Mesothelial cell of epicardium (in vitro differentiated cells): ENCODE measurements at regions not wholly inside any gene's neighbourhood (a gene's known extent, or its start where the extent isn't known, plus 50 kb on each side); places are given as distances from the start of the nearest gene placed in this dataset.

Source experiments
- DNase-seq, 2 experiments: peaks; one replicate each; pipeline ENCODE4 v3.0.0; 2021; ENCODE audit warnings: low spot score in 2 of 2; ENCODE audit not compliant: unreplicated experiment in 2 of 2
- H3K27ac Mint-ChIP-seq: 2 replicates; pipeline ENCODE4 v1.8.0; 2021; ENCODE audit warnings: mixed read lengths
- H3K27me3 Mint-ChIP-seq: 2 replicates; pipeline ENCODE4 v1.8.0; 2021; ENCODE audit warnings: low read depth, mixed read lengths
- H3K36me3 Mint-ChIP-seq: 2 replicates; pipeline ENCODE4 v1.8.0; 2021; ENCODE audit warnings: mixed read lengths
- H3K4me1 Mint-ChIP-seq: 2 replicates; pipeline ENCODE4 v1.8.0; 2021; ENCODE audit warnings: mixed read lengths
- H3K4me3 Mint-ChIP-seq: 2 replicates; pipeline ENCODE4 v1.8.0; 2021; ENCODE audit warnings: mild to moderate bottlenecking, moderate library complexity, mixed read lengths
- H3K9me3 Mint-ChIP-seq: 2 replicates; pipeline ENCODE4 v1.8.0; 2021; ENCODE audit warnings: mixed read lengths
- CTCF ChIP-seq: fragments of 200-600 bp; sonication (generic); IDR thresholded peaks from one replicate; pipeline ENCODE4 v1.5.0; 2021; ENCODE audit warnings: antibody characterized with exemption; ENCODE audit not compliant: unreplicated experiment

- TF ChIP-seq CTCF: no peak
- DNase-seq: no peak
- H3K36me3 Mint-ChIP-seq: no peaks in the 10 kb centered on the region
- H3K4me3 Mint-ChIP-seq: no peak overlapping the region
- H3K9me3 Mint-ChIP-seq: no peaks in the 10 kb centered on the region
- H3K27me3 Mint-ChIP-seq: no peaks in the 10 kb centered on the region
- no peaks in the 10 kb centered on the region for H3K4me1 Mint-ChIP-seq
- no peak overlapping the region for H3K27ac Mint-ChIP-seq
Measured at GRCh38 chr7:118502235-118502634, 277.7 kb downstream of the ANKRD7 start.

- Mint-ChIP-seq H3K36me3 (no peaks in the 10 kb centered on the region), H3K27me3 (no peaks in the 10 kb centered on the region), H3K4me3 (no peak overlapping the region), H3K27ac (no peak overlapping the region), H3K4me1 (no peaks in the 10 kb centered on the region), H3K9me3 (no peaks in the 10 kb centered on the region)
- DNase-seq: no peak
- no peak for TF ChIP-seq CTCF
Measured at GRCh38 chr7:118511146-118511545, 286.6 kb downstream of the ANKRD7 start.

- Mint-ChIP-seq H3K9me3 (no peaks in the 10 kb centered on the region), H3K4me1 (no peaks in the 10 kb centered on the region), H3K4me3 (no peak overlapping the region), H3K27me3 (no peaks in the 10 kb centered on the region), H3K36me3 (no peaks in the 10 kb centered on the region), H3K27ac (no peak overlapping the region)
- TF ChIP-seq CTCF: no peak
- no peak for DNase-seq
Measured at GRCh38 chr7:118517275-118517674, 292.8 kb downstream of the ANKRD7 start.

- Mint-ChIP-seq H3K4me1 (no peaks in the 10 kb centered on the region), H3K27me3 (no peaks in the 10 kb centered on the region), H3K27ac (no peak overlapping the region), H3K4me3 (no peak overlapping the region), H3K9me3 (peaks cover 5% of the 10 kb centered on the region), H3K36me3 (no peaks in the 10 kb centered on the region)
- DNase-seq: no peak
- TF ChIP-seq CTCF: no peak
Measured at GRCh38 chr7:118525020-118525419, 300.5 kb downstream of the ANKRD7 start.

GRCh38 chr7:118531566-118531965, 307.1 kb downstream of the ANKRD7 start:
- no peaks in the 10 kb centered on the region for H3K27me3 Mint-ChIP-seq
- TF ChIP-seq CTCF: no peak
- H3K36me3 Mint-ChIP-seq: no peaks in the 10 kb centered on the region
- peaks cover 4% of the 10 kb centered on the region for H3K4me1 Mint-ChIP-seq
- H3K27ac Mint-ChIP-seq: no peak overlapping the region
- no peak overlapping the region for H3K4me3 Mint-ChIP-seq
- no peaks in the 10 kb centered on the region for H3K9me3 Mint-ChIP-seq
- DNase-seq: no peak

GRCh38 chr7:118559207-118559606, 334.7 kb downstream of the ANKRD7 start:
- Mint-ChIP-seq H3K9me3 (peaks cover 18% of the 10 kb centered on the region), H3K27me3 (no peaks in the 10 kb centered on the region), H3K27ac (no peak overlapping the region), H3K36me3 (no peaks in the 10 kb centered on the region), H3K4me1 (no peaks in the 10 kb centered on the region), H3K4me3 (no peak overlapping the region)
- TF ChIP-seq CTCF: no peak
- no peak for DNase-seq
